HG03575 (cell line): ENCODE measurements at regions not wholly inside any gene's neighbourhood (a gene's known extent, or its start where the extent isn't known, plus 50 kb on each side); places are given as distances from the start of the nearest gene placed in this dataset.
"Not testable (repeated sequence)": the region's sequence is repeated elsewhere in the genome, so short reads cannot be mapped to it uniquely, and the experiment has no call there.

Experiments used
- ATAC-seq: cut with Tn5 transposase; IDR thresholded peaks from one replicate; pipeline ENCODE4 v1.9.1; 2021; ENCODE audit not compliant: unreplicated experiment, insufficient number of reproducible peaks, low FRiP score; ENCODE audit errors: extremely low read depth

DNA sequence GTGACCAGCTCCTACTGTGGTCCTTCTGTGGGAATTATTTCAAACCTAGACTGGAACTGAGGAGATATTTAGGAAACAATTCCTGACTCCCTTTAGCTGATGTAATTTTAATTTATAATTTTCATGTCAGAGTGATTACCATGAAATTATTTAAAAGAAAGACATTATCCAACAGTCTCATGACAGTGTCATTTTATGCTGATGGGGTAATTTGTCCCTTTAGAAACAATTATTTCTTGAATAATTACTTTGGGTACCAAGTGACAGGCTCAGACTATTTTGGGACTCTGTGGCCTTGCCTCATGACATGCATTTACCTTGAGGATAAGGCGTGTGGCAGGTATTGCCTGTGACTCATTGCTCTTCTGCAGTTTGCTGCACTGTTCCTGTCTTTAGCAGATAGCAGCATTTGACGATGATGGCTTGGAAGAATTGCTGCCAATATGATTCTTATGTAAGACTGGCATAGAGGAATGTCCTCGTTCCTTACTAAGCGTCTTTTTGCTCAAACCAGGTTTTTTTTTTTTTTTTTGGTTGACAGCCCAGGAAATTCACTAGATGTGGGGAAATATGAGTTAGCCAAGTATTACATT lies 206.0 kb upstream of the HMCN1 start:
- no peak for ATAC-seq

DNA sequence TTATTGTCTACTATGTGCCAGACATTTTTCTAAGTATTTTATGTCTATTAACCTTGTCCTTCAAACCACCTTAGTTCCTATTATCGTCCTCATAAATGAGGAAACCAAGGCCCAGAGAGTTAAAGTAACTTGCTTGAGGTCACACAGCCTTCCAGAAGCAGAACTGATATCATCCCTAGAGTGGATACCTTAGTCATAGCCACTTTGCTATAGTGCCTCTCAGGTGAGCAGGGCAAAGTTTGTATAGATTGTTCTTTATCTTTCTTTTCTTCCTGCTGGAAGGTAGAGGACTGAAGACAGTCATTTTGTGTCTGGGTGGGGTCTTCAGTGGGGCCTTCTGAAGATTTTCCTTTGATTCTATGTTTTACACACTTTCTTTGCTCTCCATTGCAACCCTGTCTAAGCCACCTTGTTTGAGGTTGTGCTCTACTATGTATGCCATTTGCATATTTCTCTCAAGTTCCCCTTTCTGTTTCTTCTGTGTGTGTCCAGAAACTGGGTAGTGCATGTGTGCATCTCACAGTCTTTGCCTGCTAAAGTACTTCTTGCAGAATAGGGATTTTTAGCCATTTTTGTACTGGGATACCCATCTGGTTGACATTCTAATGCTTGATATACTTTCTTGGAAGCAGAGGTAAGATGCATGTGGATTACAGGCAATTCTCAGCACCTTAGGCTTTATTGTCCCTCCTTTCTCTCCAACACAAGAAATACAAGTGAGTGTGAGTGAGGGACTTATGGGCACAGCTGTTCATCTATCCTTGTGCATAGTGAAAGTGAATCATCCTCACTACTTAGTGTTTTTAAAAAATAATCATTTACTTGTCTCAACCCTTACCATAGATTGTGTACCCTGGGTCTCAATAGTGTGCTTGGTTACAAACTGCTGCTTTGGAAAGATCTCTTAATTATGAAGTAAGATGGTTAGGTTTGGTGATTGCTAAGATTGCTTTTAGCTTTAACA lies 207.6 kb upstream of the HMCN1 start:
- peak; percentile 99 for ATAC-seq

DNA sequence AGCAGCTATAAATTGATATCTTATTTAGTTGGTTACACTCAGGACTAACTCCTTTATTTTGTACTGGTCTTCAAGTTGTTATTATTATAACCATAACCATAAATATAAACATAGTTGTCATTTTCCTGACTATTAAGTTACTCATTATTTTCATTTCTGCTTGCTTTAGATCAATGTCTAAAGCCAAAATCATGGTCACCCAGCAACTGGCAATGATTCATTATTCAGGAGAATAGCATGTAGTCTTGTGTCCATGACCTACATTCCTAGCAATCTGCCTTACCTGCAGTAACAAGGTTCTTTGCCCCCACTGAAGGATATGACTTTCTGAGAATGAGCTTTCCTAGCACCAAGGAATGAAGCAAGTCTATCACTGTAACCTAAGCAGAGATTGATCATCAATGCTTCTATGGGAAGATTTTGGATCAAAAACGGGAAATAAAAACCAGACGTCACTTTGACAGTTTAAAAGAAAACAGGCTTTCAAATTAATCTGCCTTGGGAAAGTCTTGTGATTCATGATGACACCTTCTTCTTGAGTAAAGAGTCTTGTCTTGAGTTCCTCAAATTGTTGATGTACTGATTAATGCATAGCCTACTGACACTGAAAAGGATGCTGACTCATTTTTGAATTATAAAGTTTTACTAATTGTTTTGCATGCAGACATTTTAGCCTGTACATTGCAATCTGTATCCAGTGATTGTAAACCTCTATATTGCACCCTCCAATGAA lies 203.3 kb upstream of the IVNS1ABP start:
- no peak for ATAC-seq

DNA sequence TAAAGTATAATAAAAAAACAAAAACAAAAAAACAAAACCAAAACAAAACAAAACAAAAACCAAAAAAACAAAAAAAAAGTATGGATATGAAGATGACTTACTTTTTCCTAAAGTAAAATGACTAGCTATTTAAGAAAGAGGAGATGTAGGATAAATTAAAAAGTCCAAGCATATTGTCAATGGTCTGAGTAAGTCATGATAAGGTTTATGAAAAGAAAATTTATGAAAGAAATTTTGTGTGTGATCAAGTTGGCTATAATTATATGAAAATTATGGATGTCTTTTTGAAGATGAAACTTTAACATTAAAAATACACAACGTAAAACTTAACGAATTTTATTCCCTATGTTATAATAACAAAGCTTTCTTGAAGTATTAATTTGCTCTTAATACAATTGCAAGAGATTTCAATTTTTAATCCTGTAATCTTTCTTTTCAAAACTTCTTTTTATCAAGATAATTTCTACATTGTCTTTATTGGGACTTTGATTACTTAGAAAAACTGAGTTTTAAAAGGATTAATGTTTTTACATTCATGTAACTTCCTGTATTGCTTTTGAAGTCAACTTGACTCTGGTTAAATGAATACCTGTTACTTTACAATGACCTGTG lies 200.9 kb upstream of the IVNS1ABP start:
- no peak for ATAC-seq

DNA sequence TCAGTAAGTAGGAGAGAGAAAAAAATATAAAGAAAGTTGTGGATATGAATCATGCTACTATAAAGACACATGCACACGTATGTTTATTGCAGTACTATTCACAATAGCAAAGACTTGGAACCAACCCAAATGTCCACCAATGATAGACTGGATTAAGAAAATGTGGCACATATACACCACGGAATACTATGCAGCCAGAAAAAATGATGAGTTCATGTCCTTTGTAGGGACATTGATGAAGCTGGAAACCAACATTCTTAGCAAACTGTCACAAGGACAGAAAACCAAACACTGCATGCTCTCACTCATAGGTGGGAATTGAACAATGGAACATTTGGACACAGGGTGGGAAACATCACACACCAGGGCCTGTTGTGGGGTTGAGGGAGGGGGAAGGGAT lies 200.3 kb upstream of the IVNS1ABP start:
- not testable (repeated sequence) for ATAC-seq

DNA sequence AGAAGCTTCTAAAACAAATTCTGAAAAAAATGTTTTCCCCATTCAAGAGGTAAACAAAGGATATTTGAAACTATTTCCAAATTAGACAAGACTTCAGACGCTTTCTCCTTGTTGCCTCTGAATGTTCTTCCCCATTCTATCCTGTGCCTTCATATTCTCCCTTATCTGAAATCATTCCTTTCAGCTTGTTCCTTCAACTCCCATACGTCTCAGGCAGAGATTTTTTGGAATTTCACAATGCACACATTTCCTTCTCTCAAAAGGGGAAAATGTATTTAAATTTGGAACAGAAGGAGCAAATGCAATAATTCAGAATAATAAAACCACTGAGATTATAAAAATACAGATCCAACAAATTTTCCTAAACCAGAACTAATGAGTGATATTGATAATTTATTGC lies 198.7 kb upstream of the IVNS1ABP start:
- no peak for ATAC-seq

DNA sequence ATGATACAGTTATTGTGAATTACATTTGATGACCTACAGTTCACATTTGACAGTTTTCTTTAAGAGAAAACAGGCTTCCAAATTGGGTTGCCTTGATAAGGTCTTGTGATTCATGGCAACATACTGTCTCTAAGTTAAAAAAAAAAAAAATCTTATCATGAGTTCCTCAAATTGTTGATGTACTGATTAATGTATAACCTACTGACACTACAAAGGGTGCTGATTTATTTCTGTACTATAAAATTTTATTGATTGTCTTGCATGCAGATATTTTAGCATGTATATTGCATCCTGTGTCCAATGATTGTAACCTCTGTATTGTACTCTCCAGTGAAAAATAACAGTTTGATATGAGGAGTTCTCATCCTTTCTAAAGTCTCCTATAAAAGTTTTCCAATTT lies 197.3 kb upstream of the IVNS1ABP start:
- no peak for ATAC-seq

DNA sequence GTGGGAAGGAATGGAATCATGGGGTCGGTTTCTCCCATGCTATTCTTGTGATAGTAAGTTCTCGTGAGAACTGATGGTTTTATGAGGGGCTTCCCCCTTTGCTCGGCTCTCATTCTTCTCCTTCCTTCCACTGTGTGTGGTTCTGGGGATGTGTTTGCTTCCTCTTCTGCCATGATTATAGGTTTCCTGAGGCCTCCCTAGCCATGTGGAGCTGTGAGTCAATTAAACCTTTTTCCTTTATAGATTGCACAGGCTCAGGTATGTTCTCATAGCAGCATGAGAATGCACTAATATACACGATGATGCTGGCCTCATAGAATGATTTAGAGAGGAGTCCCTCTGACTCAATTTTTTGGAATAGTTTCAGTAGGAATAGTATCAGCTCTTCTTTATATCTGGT lies 195.4 kb upstream of the IVNS1ABP start:
- ATAC-seq = no peak

DNA sequence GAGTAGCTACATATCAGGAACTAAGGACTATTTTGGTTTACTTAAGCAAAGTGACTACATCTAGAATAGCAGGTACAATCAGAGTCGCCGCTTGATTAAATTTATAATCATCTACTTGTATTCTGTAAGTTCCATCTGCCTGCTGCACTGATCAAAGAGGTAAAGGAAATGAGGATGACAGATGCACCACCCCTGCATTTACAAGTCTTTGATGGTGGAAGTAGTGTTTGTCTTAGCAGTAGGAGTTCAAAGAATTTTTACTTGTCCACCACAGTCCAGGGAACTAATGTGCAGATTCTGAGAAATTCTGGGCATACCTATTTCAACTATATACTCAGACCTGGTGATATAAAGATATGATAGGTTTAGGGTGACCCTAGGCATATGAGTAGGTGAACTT lies 184.1 kb upstream of the IVNS1ABP start:
- ATAC-seq = no peak

DNA sequence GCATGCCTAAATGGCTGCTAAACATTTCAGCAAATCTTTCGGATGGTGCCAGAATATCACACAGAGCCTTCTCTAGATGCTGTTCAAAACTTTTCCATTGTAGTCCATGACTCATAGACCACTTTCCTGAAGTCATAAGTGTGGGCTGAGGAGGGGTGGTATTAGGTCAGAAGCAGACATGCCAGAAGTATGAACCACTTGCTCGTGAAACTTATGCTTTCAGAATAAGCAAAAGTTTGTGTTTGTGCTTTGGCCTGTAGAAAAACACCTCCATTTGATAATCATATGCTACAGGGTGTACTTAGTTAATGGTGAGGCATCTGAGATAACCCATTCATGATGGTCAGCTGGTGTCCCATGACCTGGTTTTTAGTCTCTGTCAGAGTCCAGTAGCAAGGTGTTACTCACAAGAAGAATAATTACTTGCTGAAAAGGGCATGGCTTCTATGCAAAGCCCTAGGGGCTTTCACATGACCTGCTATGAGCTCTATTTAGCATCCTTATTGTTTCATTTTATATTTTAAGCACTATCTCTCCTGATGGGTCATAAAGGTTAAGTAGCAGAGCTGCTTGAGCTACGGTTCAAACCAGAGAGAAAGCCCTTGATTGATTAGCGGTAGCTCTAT lies 183.1 kb upstream of the IVNS1ABP start:
- no peak for ATAC-seq

DNA sequence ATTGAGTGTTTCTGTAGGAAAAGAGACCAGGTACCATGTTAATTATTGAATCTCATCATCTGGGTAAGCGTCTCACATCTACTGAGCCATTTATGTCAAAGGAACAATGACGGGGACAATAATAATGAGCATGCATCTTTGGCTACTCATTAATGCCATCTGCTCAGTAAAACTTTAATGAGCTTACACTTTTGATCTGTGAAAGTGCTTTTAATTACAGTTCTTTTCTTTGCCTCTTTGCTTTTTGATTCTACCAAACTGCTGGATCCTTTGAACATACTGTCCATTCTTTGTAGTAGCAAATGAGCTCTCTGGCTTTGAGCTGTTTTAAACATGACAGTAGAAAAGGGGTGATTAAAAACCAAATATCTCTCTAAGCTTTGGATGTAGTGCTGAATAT lies 181.2 kb upstream of the IVNS1ABP start:
- ATAC-seq = no peak

DNA sequence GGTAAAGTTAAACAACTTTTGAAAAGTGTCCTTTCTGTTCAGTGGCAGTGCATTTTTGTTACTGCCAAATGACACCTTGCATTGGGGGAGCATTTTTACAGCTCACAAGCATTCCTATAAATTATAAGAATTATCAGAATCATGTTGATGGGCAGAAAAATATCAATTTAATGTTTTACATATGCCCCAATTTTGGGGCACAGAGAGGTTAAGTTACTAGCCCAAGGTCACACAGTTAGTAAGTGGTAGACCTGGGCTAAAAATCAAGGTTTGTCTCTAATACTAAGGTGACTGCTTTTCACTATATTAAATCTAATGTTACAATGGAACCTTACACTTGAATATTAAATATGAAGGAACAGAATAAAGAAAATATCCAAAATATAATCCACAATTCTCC lies 180.1 kb upstream of the IVNS1ABP start:
- no peak for ATAC-seq

DNA sequence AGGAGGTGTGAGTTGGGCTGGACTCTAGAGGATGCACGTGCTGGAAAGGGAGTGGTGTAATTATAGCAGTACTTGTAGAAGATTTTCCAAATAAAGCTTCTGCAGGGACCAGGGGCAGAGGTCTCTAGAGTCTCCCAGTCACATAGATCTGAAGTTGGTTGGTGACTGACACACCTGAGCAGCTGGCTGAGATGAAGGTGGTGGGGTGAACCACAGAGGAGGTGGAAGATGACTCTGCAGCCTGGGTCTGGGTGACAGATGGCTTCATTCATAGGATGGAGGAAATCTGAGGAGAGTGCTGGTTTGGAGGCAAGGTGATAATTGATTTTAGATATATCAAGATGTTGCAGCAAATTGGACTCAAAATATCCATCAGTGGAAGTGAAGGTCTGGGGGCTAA lies 178.9 kb upstream of the IVNS1ABP start:
- ATAC-seq = no peak

DNA sequence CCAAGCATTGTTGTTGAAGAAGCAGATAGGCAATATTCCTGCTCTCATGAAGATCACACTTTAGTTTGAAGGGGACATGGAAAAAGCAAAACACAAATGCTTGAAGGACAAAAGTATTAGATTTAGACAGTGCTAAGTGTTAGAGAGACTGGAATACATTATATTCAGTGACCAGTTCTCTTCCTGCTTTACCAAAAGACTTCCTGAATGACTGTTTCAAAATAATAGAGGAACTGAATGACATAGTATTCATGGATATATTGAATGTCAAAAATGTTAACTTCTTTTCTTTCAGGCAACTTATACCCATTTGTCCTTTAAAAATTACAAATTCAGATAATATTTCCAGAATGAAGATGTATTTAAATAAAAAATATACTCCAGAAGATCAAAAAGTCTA lies 178.0 kb upstream of the IVNS1ABP start:
- ATAC-seq = no peak

DNA sequence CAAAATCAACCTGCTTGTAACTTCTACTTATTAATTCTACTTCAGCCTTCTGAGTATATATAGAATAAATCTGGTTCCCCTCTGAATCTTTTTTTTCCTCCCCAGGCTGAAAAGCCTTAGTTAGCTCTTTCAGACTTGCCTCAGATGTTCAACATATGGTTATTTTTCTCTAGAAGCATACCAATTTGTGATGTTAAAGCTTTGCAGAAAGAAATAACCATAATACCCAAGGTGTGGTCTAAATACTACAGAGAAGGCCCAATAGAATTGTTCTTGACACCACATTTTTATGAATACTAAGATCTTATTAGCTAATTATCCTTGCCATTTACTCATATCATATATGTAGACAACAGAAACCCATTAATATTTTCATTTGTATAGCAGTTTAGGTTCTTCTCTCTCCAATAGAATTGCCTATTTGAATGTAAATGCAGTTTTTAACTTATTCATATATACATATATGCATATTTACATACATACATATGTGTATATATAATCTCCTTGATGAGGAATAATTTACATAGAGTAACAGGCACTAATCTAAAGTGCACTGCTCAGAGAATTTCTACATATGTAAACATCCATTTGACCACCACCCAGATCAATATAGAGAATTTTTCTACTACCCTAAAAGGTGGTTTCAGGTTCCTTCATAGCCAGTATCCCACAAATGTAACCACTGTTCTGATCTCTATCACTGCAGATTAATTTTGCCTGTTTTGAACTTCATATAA lies 175.2 kb upstream of the IVNS1ABP start:
- ATAC-seq = no peak

DNA sequence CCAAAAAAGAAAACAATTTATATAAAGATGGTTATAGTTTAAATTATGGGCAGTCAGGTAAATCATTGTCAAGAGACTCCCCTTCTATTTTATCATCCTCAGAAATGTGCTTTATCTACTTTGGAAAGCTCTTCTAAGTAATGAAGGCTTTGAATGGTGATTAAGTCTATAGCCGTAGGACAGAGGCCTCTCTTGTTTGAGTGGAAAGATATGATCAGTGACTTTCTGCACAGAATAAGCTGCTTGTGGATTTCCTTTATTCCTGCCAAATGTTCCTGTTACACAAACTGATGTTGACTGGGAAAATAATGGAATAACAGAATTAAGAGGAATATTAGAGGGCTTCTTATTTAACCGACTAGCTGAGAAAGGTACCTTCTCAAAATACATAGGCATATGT lies 174.6 kb upstream of the IVNS1ABP start:
- ATAC-seq = no peak

DNA sequence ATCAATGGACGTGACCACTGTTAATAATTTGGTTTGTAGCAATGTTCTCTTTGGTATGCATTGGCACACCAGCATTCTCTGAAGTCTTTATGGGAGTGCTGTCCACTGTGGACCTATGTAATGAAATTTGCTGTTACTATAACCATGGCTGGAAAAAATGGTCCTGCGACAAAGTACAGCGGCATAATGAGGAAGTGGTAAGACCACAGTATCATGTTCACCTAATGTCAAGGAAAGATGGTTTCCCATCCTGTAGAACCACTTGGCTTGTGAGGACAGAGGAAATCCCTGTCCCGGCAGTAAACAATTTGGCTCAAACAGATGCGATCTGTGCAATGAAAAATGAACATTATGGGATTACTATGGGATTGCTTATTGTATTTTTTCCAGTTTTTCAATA lies 173.9 kb upstream of the IVNS1ABP start:
- ATAC-seq = no peak

DNA sequence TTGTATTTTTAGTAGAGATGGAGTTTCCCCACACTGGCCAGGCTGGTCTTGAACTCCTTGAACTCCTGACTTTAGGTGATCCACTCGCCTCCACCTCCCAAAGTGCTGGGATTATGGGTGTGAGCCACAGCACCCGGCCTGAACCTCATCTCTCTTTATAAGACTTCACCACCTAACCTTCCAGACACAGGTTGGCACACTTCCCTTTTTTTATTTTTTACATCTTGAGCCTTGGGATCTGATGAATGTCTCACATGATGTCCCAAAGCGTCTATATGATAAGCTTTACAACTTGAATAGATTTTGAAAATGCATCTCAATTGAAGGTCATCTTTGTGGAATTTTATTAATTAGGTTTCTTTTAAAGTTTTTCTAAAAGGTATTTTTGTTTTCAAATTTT lies 172.4 kb upstream of the IVNS1ABP start:
- ATAC-seq = no peak
